ENCODE measurements at regions not wholly inside any gene's neighbourhood (a gene's known extent, or its start where the extent isn't known, plus 50 kb on each side); places are given as distances from the start of the nearest gene placed in this dataset.

DNA sequence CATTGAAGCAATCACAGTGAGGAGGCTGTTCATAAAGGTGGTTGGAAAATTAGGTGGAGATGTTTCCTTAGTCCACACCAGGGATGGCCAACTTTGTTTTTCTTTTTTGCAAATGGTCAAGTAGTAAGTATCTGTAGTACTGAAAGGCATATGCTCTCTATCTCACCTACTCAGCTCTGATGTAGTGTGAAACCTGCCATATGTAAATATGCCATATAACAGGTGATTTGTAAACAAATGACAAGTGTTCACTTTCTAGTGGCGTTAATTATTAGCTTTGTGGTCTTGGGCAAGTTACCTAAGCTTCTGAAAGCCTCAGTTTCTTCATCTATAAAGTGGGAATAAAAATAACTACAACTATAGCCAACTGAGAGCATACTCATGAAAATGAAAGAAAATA is 421.4 kb upstream of the LCORL start:
- TF ChIP-seq TOX (CRISPR knock-in tag; IDR thresholded peaks at IDR 0.05; ENCODE audit: borderline replicate concordance): no peak
- TF ChIP-seq ISL1 (CRISPR knock-in tag; IDR thresholded peaks at IDR 0.05): no peak

Measured in SK-N-SH treated with all-trans-retinoic acid at 6 μM for 48 hours (cell line).